Liver (tissue), 3 donors: ENCODE measurements at regions not wholly inside any gene's neighbourhood (a gene's known extent, or its start where the extent isn't known, plus 50 kb on each side); places are given as distances from the start of the nearest gene placed in this dataset.

Experiments
- ATF3 ChIP-seq: IDR thresholded peaks from 2 replicates; pipeline ENCODE4 v1.6.1; 2016; ENCODE audit warnings: antibody characterized with exemption
- CTCF ChIP-seq: fragments of 150-350 bp; IDR thresholded peaks from 2 replicates; pipeline ENCODE4 v1.5.1; 2017; ENCODE audit warnings: improper control_type of control experiment, low read depth, low read length; ENCODE audit not compliant: missing input control
- EGR1 ChIP-seq, 2 donors: IDR thresholded peaks; 2 replicates each; pipeline ENCODE4 v1.6.1; 2016 to 2018; ENCODE audit warnings: antibody characterized with exemption in 2 of 2, low read depth in 2 of 2
- FOXA1 ChIP-seq: IDR thresholded peaks from 2 replicates; pipeline ENCODE4 v1.6.1; 2016; ENCODE audit warnings: antibody characterized with exemption
- GABPA ChIP-seq, 2 donors: IDR thresholded peaks in 1 of 2; conservative IDR thresholded peaks in 1 of 2; 2 replicates each; pipeline ENCODE4 v1.6.1; 2016; ENCODE audit warnings: antibody characterized with exemption in 2 of 2, mild to moderate bottlenecking in 1 of 2, moderate library complexity in 1 of 2
- JUND ChIP-seq, 2 donors: IDR thresholded peaks; 2 replicates each; pipeline ENCODE4 v1.6.1; 2016; ENCODE audit warnings: antibody characterized with exemption in 2 of 2
- MAX ChIP-seq: IDR thresholded peaks from 2 replicates; pipeline ENCODE4 v1.6.1; 2016; ENCODE audit warnings: antibody characterized with exemption
- NR2F2 ChIP-seq: IDR thresholded peaks from 2 replicates; pipeline ENCODE4 v1.6.1; 2016; ENCODE audit warnings: antibody characterized with exemption
- RAD21 ChIP-seq, 2 donors: IDR thresholded peaks; 2 replicates each; pipeline ENCODE4 v1.6.1; 2016; ENCODE audit warnings: antibody characterized with exemption in 2 of 2, mild to moderate bottlenecking in 2 of 2
- REST ChIP-seq: IDR thresholded peaks from 2 replicates; pipeline ENCODE4 v1.6.1; 2016; ENCODE audit warnings: antibody characterized with exemption, mild to moderate bottlenecking
- RXRA ChIP-seq, 2 donors: IDR thresholded peaks; 2 replicates each; pipeline ENCODE4 v1.6.1; 2017 to 2018; ENCODE audit warnings: antibody characterized with exemption in 2 of 2, mild to moderate bottlenecking in 1 of 2
- TAF1 ChIP-seq: conservative IDR thresholded peaks from 2 replicates; pipeline ENCODE4 v1.6.1; 2016; ENCODE audit warnings: antibody characterized with exemption, mild to moderate bottlenecking
- YY1 ChIP-seq: IDR thresholded peaks from 2 replicates; pipeline ENCODE4 v1.6.1; 2016; ENCODE audit warnings: antibody characterized with exemption, mild to moderate bottlenecking
- ZBTB33 ChIP-seq: IDR thresholded peaks from 2 replicates; pipeline ENCODE4 v1.6.1; 2016; ENCODE audit warnings: antibody characterized with exemption
- donor health status: healthy.
- donor health status: healthy.

GRCh38 chr5:175230299-175230698 lies 213.7 kb downstream of the DRD1 start:
- no peak for TF ChIP-seq CTCF
- no peak for TF ChIP-seq EGR1 (IDR thresholded peaks at IDR 0.05; ENCODE audit: low read depth in 2 of 2)
- TF ChIP-seq RAD21 (IDR thresholded peaks at IDR 0.05) = no peak
- no peak for TF ChIP-seq REST
- TF ChIP-seq ATF3 = no peak
- no peak for TF ChIP-seq NR2F2
- no peak for TF ChIP-seq ZBTB33
- TF ChIP-seq MAX = no peak
- no peak for TF ChIP-seq JUND (IDR thresholded peaks at IDR 0.05)
- no peak for TF ChIP-seq RXRA (IDR thresholded peaks at IDR 0.05)
- TF ChIP-seq GABPA (IDR thresholded peaks at IDR 0.05 in 1 of 2, conservative IDR thresholded peaks at IDR 0.05 in 1 of 2) = no peak
- no peak for TF ChIP-seq FOXA1
- no peak for TF ChIP-seq YY1
- no peak for TF ChIP-seq TAF1
